Testis (tissue), 2 donors: ENCODE measurements at regions not wholly inside any gene's neighbourhood (a gene's known extent, or its start where the extent isn't known, plus 50 kb on each side); places are given as distances from the start of the nearest gene placed in this dataset.
"Not testable (repeated sequence)": the region's sequence is repeated elsewhere in the genome, so short reads cannot be mapped to it uniquely, and the experiment has no call there.

Experiments used
- DNase-seq: peaks from one replicate; pipeline ENCODE4 v3.0.0-alpha.2; 2019
- H3K27ac ChIP-seq, 2 donors: fragments of 200-600 bp; sonication (generic); one replicate each; pipeline ENCODE4 v1.5.1; 2019
- H3K27me3 ChIP-seq: fragments of 200-600 bp; sonication (generic); one replicate; pipeline ENCODE4 v1.5.1; 2019
- H3K36me3 ChIP-seq: fragments of 200-600 bp; sonication (generic); one replicate; pipeline ENCODE4 v1.5.1; 2017; ENCODE audit warnings: low read depth; ENCODE audit errors: missing control alignments
- H3K4me1 ChIP-seq: fragments of 200-600 bp; sonication (generic); one replicate; pipeline ENCODE4 v1.5.1; 2019
- H3K4me3 ChIP-seq, 2 donors: fragments of 200-600 bp; sonication (generic); one replicate each; pipeline ENCODE4 v1.5.1; 2017 to 2019
- H3K9me3 ChIP-seq: fragments of 200-600 bp; sonication (generic); one replicate; pipeline ENCODE4 v1.5.1; 2017
- CTCF ChIP-seq, 3 experiments: fragments of 450-650 bp in 2 of 3; fragments of 200-600 bp in 1 of 3; sonication (generic) in 1 of 3; IDR thresholded peaks; one replicate each; pipeline ENCODE4 v1.5.1; 2016 to 2019; ENCODE audit warnings: antibody characterized with exemption in 3 of 3, mild to moderate bottlenecking in 2 of 3, moderate library complexity in 1 of 3
- WGBS, 2 donors: methylation state at CpG; one replicate each; pipeline ENCODE4 v1.1.5; 2018; 5-methylcytosine and 5-hydroxymethylcytosine counted together
- intact Hi-C: fragments of 100-400 bp; cut with DNase I; formaldehyde crosslinking; loops from one replicate; pipeline ENCODE4 v1.15.1; 2023; ENCODE audit warnings: low total_unique reads

- DNase-seq, H3K27me3 ChIP-seq, H3K4me1 ChIP-seq, H3K36me3 ChIP-seq, intact Hi-C loops, H3K9me3 ChIP-seq, H3K27ac ChIP-seq, H3K4me3 ChIP-seq: not testable (repeated sequence)
- peak in 1 of 3 experiments; percentile 17 for TF ChIP-seq CTCF (IDR thresholded peaks at IDR 0.05)
- WGBS, 2 donors = 5 to 15% methylated on average over 1 of the region's 1 CpG
Observed at GRCh38 chr11:3564383-3564782, 77.4 kb downstream of the ART5 start.

GRCh38 chr11:3554621-3555020 is 87.2 kb downstream of the ART5 start:
- 35 to 46% methylated on average over 5 to 6 of the region's 6 CpGs for WGBS, 2 donors
- H3K4me3 ChIP-seq, H3K9me3 ChIP-seq, intact Hi-C loops, H3K4me1 ChIP-seq, DNase-seq, H3K27ac ChIP-seq, H3K27me3 ChIP-seq, H3K36me3 ChIP-seq: not testable (repeated sequence)

GRCh38 chr11:3544990-3545389 is 96.8 kb downstream of the ART5 start:
- WGBS, 2 donors = 72 to 75% methylated on average over 10 of the region's 10 CpGs
- H3K9me3 ChIP-seq, H3K27ac ChIP-seq, H3K36me3 ChIP-seq, intact Hi-C loops, H3K4me3 ChIP-seq, DNase-seq, H3K4me1 ChIP-seq, H3K27me3 ChIP-seq: not testable (repeated sequence)

GRCh38 chr11:3538220-3538619 is 103.6 kb downstream of the ART5 start:
- intact Hi-C loops, H3K4me1 ChIP-seq, DNase-seq, H3K27ac ChIP-seq, H3K9me3 ChIP-seq, H3K27me3 ChIP-seq, H3K36me3 ChIP-seq, H3K4me3 ChIP-seq: not testable (repeated sequence)
- WGBS, 2 donors = 100% methylated on average over 1 of the region's 1 CpG

GRCh38 chr11:3537254-3537653 is 104.5 kb downstream of the ART5 start:
- 56 to 62% methylated on average over 3 to 4 of the region's 4 CpGs for WGBS, 2 donors
- H3K27me3 ChIP-seq, H3K36me3 ChIP-seq, H3K4me3 ChIP-seq, intact Hi-C loops, H3K9me3 ChIP-seq, H3K4me1 ChIP-seq, DNase-seq, H3K27ac ChIP-seq: not testable (repeated sequence)

DNA sequence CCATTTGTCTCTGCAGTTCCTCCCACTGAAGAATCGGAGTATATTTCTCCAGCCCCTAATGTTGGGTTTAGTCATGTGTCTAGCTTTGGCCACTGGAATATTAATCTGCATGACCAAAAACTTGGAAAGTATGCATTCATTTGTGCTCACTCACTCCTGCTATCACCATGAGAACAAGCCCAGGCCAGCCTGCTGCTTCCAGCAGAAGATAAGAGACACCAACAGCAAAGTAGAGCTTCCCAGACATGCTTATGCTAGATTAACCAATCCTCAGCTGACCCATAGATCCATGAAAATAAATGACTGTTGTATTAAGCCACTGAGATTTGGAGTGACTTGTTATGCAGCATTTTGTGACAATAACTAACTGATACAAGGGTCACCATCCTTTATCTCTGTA is 108.8 kb downstream of the ART5 start:
- DNase-seq, H3K27ac ChIP-seq, H3K36me3 ChIP-seq, H3K27me3 ChIP-seq, H3K4me3 ChIP-seq, intact Hi-C loops, H3K4me1 ChIP-seq, H3K9me3 ChIP-seq: not testable (repeated sequence)
- WGBS, 2 donors = 89% methylated on average over 1 of the region's 1 CpG; no CpG with 5 or more reads in 1 of the 2 donors

GRCh38 chr11:3531280-3531679 is 110.5 kb downstream of the ART5 start:
- H3K36me3 ChIP-seq, H3K4me3 ChIP-seq, intact Hi-C loops, H3K9me3 ChIP-seq, DNase-seq, H3K4me1 ChIP-seq, H3K27me3 ChIP-seq, H3K27ac ChIP-seq: not testable (repeated sequence)
- 68 to 78% methylated on average over 5 of the region's 5 CpGs for WGBS, 2 donors

DNA sequence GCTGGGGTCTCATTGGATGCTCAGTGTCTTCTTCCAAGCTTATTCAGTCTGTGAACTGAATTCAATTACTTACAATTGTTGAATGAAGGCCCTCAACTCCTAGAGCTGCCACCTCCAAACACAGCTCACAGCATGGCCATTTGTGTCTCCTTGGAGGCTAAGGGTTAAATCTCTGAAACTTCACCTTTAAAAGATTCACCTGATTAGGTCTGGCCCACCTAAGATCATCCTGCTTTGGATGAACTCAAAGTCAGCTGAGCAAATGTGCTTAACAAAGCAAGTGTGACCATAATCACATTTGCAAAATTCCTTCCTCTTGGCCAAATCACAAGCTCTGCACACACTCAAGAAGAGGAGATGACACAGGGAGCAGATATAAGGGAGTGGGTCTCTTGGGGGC is 118.2 kb downstream of the ART5 start:
- H3K27me3 ChIP-seq, H3K4me1 ChIP-seq, H3K9me3 ChIP-seq, intact Hi-C loops, DNase-seq, H3K27ac ChIP-seq, H3K4me3 ChIP-seq, H3K36me3 ChIP-seq: not testable (repeated sequence)

GRCh38 chr11:3520905-3521304 is 120.9 kb downstream of the ART5 start:
- H3K36me3 ChIP-seq, intact Hi-C loops: not testable (repeated sequence)

GRCh38 chr11:3519841-3520240 is 122.0 kb downstream of the ART5 start:
- H3K27me3 ChIP-seq, DNase-seq, H3K4me3 ChIP-seq, H3K27ac ChIP-seq, H3K4me1 ChIP-seq, intact Hi-C loops, H3K9me3 ChIP-seq, H3K36me3 ChIP-seq: not testable (repeated sequence)
- WGBS, 2 donors = 67 to 78% methylated on average over 5 of the region's 5 CpGs

More at GRCh38 chr11:3520905-3521304, 120.9 kb downstream of the ART5 start:
- not testable (repeated sequence) for H3K27me3 ChIP-seq, H3K4me1 ChIP-seq, H3K27ac ChIP-seq, DNase-seq, H3K9me3 ChIP-seq, H3K4me3 ChIP-seq

DNA sequence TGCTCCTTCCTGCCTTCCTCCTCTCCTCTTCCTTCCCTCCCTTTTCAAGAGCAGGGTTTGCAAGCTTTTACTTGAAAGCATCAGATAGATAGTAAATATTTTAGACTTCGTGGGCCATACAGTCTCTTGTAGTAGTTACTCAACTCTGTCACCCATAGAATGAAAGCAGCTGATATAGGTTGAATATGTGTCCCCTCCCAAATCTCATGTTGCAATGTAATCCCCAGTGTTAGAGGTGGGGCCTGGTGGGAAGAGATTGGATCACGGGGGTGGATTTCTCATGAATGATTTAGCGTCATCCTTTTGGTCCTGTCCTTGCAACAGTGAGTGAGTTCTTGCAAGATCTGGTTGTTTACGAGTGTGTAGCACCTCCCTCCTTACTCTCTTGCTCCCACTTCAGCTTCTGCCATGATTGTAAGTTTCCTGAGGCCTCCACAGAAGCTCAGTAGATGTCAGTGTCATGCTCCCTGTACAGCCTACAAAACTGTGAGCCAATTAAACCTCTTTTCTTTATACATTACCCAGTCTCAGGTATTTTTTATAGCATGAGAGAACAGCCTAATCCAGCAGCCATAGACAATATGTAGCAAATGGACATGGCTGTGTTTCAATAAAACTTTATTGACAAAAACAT is 124.7 kb downstream of the ART5 start:
- H3K27me3 ChIP-seq, H3K4me3 ChIP-seq, H3K27ac ChIP-seq, H3K4me1 ChIP-seq, H3K36me3 ChIP-seq, DNase-seq, intact Hi-C loops, H3K9me3 ChIP-seq: not testable (repeated sequence)
- WGBS, 2 donors = 58 to 67% methylated on average over 4 of the region's 4 CpGs
